ENCODE measurements at regions not wholly inside any gene's neighbourhood (a gene's known extent, or its start where the extent isn't known, plus 50 kb on each side); places are given as distances from the start of the nearest gene placed in this dataset.

- Histone ChIP-seq H3K4me2 (ENCODE audit: insufficient read depth, low read length) (no peak overlapping the region), H3K9me3 (replicated peaks; ENCODE audit: control insufficient read depth, insufficient read depth, low read depth, low read length) (no peaks in the 10 kb centered on the region), H3K27me3 (ENCODE audit: control insufficient read depth in 2 of 2, insufficient read depth in 2 of 2, low read length in 2 of 2) (no peaks in the 10 kb centered on the region), H3K4me1 (replicated peaks in 1 of 2; ENCODE audit: control insufficient read depth in 2 of 2, insufficient read depth in 2 of 2, low read length in 2 of 2) (no peaks in the 10 kb centered on the region), H3K79me2 (ENCODE audit: control insufficient read depth, insufficient read depth, low read length) (no peaks in the 10 kb centered on the region), H3K4me3 (no peak overlapping the region), H3K9ac (ENCODE audit: insufficient read depth in 1 of 2, low read depth in 2 of 2, low read length in 2 of 2) (no peak overlapping the region), H3K9me1 (ENCODE audit: control insufficient read depth, insufficient read depth, low read length) (no peaks in the 10 kb centered on the region), H2AFZ (ENCODE audit: low read depth, low read length) (no peak overlapping the region), H3K27ac (ENCODE audit: extremely low read depth, low read depth, low read length) (no peak overlapping the region), H4K20me1 (replicated peaks; ENCODE audit: control insufficient read depth, insufficient read depth, low read length) (no peaks in the 10 kb centered on the region), H3K36me3 (ENCODE audit: control insufficient read depth, insufficient read depth, low read length) (no peaks in the 10 kb centered on the region)
- in situ Hi-C loops (cut with MboI) (no loop called here), intact Hi-C loops (cut with micrococcal nuclease) (no loop called here)
- ChIA-PET POLR2A (no interaction called here), CTCF (ENCODE audit: low intra/inter-chr PET ratio) (no interaction called here)
- ATAC-seq = no peak
- FAIRE-seq = no peak
- DNase-seq (ENCODE audit: extremely low read depth in 1 of 4, low spot score in 3 of 4) = no peak
- TF ChIP-seq BCOR (IDR thresholded peaks at IDR 0.05) = no peak
- no peak for TF ChIP-seq SRF (CRISPR knock-in tag; IDR thresholded peaks at IDR 0.05)
- no peak for TF ChIP-seq NFATC3 (IDR thresholded peaks at IDR 0.05)
- no peak for TF ChIP-seq TFE3 (CRISPR knock-in tag; IDR thresholded peaks at IDR 0.05)
- TF ChIP-seq SMARCB1 (IDR thresholded peaks at IDR 0.05; ENCODE audit: insufficient read length, low read depth) = no peak
- no peak for TF ChIP-seq SUPT5H (IDR thresholded peaks at IDR 0.05)
- no peak for TF ChIP-seq YBX1 (IDR thresholded peaks at IDR 0.05)
- no peak for TF ChIP-seq ZNF384 (IDR thresholded peaks at IDR 0.05; ENCODE audit: low read depth, low read length)
- no peak for TF ChIP-seq HCFC1 (IDR thresholded peaks at IDR 0.05; ENCODE audit: low read depth, low read length)
- TF ChIP-seq ZNF408 (CRISPR knock-in tag; IDR thresholded peaks at IDR 0.05; ENCODE audit: low read depth) = no peak
- TF ChIP-seq ZNF197 (CRISPR knock-in tag; IDR thresholded peaks at IDR 0.05; ENCODE audit: low read depth) = no peak
- no peak for TF ChIP-seq MAX (CRISPR knock-in tag; IDR thresholded peaks at IDR 0.05)
- TF ChIP-seq HDGF (IDR thresholded peaks at IDR 0.05) = no peak
- TF ChIP-seq SMARCA5 (IDR thresholded peaks at IDR 0.05) = no peak
- TF ChIP-seq RAD21 (CRISPR knock-in tag; conservative IDR thresholded peaks at IDR 0.05 in 1 of 2, IDR thresholded peaks at IDR 0.05 in 1 of 2) = no peak
- TF ChIP-seq DDX20 (tag; IDR thresholded peaks at IDR 0.05; ENCODE audit: low read depth) = no peak
- no peak for TF ChIP-seq PYGO2 (tag; IDR thresholded peaks at IDR 0.05)
- no peak for TF ChIP-seq XRCC3 (IDR thresholded peaks at IDR 0.05)
- BruUV-seq (replicated peaks) = no TSS peak
- 0% methylated on average over 2 of the region's 2 CpGs for WGBS (ENCODE audit: insufficient coverage, low coverage, missing lambda C conversion rate)
Observed at GRCh38 chr2:84317135-84317534, 141.9 kb downstream of the SUCLG1 start.
